Small intestine (tissue), 7 donors: ENCODE measurements at regions not wholly inside any gene's neighbourhood (a gene's known extent, or its start where the extent isn't known, plus 50 kb on each side); places are given as distances from the start of the nearest gene placed in this dataset.
"Not testable (repeated sequence)": the region's sequence is repeated elsewhere in the genome, so short reads cannot be mapped to it uniquely, and the experiment has no call there.

Experiments used
- DNase-seq, 2 donors: peaks; one replicate each; pipeline versions ENCODE4 v3.0.0 to v3.0.0-alpha.2; 2013
- FAIRE-seq: peaks from 2 replicates; lab custom pipeline; 2012; peaks lifted over from hg19 to GRCh38; lab: Jason Lieb, UNC
- H3K27ac ChIP-seq, 3 donors: one replicate each; pipeline ENCODE4 v1.5.1; 2013; ENCODE audit warnings: low read length in 2 of 3, mild to moderate bottlenecking in 2 of 3, control low read depth in 1 of 3, inconsistent platforms in 1 of 3, low read depth in 1 of 3, moderate library complexity in 1 of 3
- H3K27me3 ChIP-seq, 3 donors: one replicate each; pipeline ENCODE4 v1.6.1; 2013; ENCODE audit warnings: low read length in 3 of 3, inconsistent platforms in 1 of 3; ENCODE audit not compliant: control insufficient read depth in 3 of 3, insufficient read depth in 3 of 3
- H3K36me3 ChIP-seq, 3 donors: one replicate each; pipeline ENCODE4 v1.6.1; 2013; ENCODE audit warnings: low read length in 3 of 3, inconsistent platforms in 1 of 3, low read depth in 1 of 3, mild to moderate bottlenecking in 1 of 3, moderate library complexity in 1 of 3; ENCODE audit not compliant: control insufficient read depth in 3 of 3, insufficient read depth in 2 of 3
- H3K4me1 ChIP-seq, 3 donors: one replicate each; pipeline ENCODE4 v1.6.1; 2013; ENCODE audit warnings: low read length in 2 of 3, inconsistent platforms in 1 of 3, low read depth in 1 of 3, mild to moderate bottlenecking in 1 of 3, moderate library complexity in 1 of 3; ENCODE audit not compliant: control insufficient read depth in 3 of 3, insufficient read depth in 2 of 3
- H3K4me3 ChIP-seq, 3 donors: one replicate each; pipeline ENCODE4 v1.5.1; 2013; ENCODE audit warnings: low read length in 3 of 3, control low read depth in 1 of 3, inconsistent platforms in 1 of 3, low read depth in 1 of 3, mild to moderate bottlenecking in 1 of 3, moderate library complexity in 1 of 3
- H3K9me3 ChIP-seq, 2 donors: one replicate each; pipeline ENCODE4 v1.6.1; 2013; ENCODE audit warnings: low read depth in 1 of 2, low read length in 1 of 2; ENCODE audit not compliant: control insufficient read depth in 2 of 2, insufficient read depth in 1 of 2
- WGBS, 3 donors: extraction: QIAGEN DNeasy Blood & Tissue Kit; methylation state at CpG; one replicate each; pipeline ENCODE4 v1.1.7; 2013; 5-methylcytosine and 5-hydroxymethylcytosine counted together
- donor health status: healthy with polysubstance abuse.
- donor health status: control.
- donor health status: control.
- donor health status: Bipolar disorder and iron deficiency.
- donor health status: healthy.

DNA sequence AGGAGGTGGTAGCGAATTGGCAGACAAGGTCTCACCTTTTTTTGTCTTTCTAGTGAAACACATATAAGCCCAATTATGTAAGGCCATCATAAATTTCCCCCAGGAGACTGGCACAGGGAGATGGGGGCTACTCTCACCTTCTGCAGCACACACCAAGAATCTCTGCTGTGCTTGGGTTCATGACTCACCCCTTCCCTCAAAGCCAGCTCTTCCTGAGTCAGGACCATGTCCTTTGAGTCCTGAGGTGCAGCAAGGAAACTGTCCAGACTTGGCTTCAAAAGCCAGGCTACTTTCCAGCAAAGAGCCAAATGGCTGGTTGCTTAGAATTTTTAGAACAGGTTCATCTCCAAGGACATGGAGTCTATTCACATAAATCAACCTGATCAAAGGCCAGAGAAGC is 368.7 kb downstream of the BCL2L11 start:
- H3K36me3 ChIP-seq, FAIRE-seq: not testable (repeated sequence)
- WGBS, 3 donors = no CpG with 5 or more reads among the region's 1 CpG

DNA sequence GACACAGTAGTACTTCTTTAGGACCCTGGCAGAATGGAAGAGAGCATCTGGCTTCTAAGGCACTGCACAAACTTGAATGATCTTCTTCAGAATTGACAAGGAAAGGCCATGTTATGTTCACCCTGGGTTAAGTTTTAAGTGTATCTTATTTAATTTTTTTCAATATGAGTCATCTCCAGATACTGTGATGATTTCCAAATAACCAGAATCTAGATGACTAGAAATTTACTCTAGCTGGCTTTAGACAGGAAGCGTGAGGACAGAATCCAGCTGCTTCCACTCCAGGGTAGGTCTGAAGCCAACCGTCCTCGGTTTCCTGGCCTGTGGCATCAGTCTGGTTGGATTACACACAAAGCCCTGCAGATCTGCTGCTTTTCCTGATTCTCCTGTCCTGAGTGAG is 370.5 kb downstream of the BCL2L11 start:
- H3K27ac ChIP-seq, FAIRE-seq: not testable (repeated sequence)

More for the DNA sequence above, 368.7 kb downstream of the BCL2L11 start:
- not testable (repeated sequence) for H3K4me1 ChIP-seq, H3K4me3 ChIP-seq, H3K9me3 ChIP-seq, H3K27me3 ChIP-seq, H3K27ac ChIP-seq, DNase-seq

GRCh38 chr2:111491614-111492013 is 370.9 kb downstream of the BCL2L11 start:
- not testable (repeated sequence) for H3K36me3 ChIP-seq, H3K9me3 ChIP-seq, H3K27me3 ChIP-seq, H3K4me1 ChIP-seq, DNase-seq, H3K4me3 ChIP-seq, FAIRE-seq
- peak overlapping the region in 1 of 3 donors; percentile 34 for H3K27ac ChIP-seq
- 36 to 69% (median 64%) methylated on average over 2 to 3 of the region's 4 CpGs for WGBS, 3 donors

More for the DNA sequence above, 370.5 kb downstream of the BCL2L11 start:
- not testable (repeated sequence) for DNase-seq, H3K4me3 ChIP-seq, H3K4me1 ChIP-seq, H3K36me3 ChIP-seq, H3K9me3 ChIP-seq, H3K27me3 ChIP-seq
- no CpG with 5 or more reads among the region's 3 CpGs for WGBS, 3 donors

DNA sequence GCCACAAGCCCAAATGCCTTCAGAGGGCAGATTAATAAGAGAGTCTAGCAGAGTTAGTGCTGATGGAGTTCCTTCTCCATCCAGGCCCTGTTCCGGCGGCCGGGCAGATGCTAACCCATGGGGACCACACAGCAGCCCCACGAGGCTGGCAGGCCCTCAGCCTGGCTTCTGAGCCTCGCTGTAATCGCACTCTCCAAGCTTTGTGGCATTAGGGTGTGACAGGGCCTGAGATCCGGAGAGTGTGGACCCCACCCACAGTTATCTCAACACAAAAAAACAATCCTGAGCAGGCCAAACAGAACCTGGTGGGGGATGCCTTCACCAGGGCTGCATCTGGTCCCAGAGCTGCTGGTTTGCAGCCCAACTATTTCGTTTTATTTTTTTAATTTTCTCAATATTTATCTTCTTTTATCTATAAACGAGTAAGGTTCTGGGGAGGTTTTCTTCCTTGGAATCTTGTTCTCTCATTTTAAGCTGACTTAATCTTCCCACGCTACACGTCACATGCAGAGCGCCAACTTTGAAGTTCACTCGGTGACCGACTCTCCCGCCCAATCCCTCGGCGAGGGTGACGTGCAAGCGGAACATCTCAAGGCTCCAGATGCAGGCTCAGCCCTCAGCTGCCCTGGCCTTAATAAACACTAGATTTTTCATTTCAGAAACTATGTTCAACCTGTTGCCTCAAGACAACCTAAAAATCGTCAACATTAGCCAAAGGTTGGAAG is 372.4 kb downstream of the BCL2L11 start:
- DNase-seq, H3K4me3 ChIP-seq, H3K4me1 ChIP-seq, FAIRE-seq, H3K9me3 ChIP-seq, H3K27me3 ChIP-seq, H3K36me3 ChIP-seq: not testable (repeated sequence)
- peak overlapping the region in 1 of 3 donors; percentile 90 for H3K27ac ChIP-seq
- 39 to 47% (median 40%) methylated on average over 2 to 8 of the region's 20 CpGs for WGBS, 3 donors

DNA sequence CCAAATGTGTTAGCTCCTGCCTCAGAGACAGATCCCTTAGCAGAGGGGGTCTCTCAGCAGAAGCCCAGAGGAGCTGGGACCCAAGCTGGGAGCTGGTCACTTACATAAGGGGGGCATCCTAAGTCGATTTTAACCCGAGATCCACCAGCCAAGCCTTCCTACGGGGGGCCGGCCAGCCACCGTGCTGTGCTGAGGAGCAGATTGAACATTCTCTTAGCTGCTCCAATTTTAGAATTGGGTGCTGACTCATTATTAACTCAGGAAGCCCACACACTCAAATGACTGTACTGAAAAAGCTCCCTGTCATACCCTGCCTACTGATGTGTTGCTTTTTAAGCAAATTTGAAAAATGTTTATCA is 373.0 kb downstream of the BCL2L11 start:
- H3K27me3 ChIP-seq, H3K36me3 ChIP-seq, DNase-seq, FAIRE-seq, H3K4me3 ChIP-seq, H3K9me3 ChIP-seq, H3K4me1 ChIP-seq: not testable (repeated sequence)
- 36 to 65% (median 47%) methylated on average over 5 of the region's 5 CpGs for WGBS, 3 donors
- H3K27ac ChIP-seq = peak overlapping the region in 1 of 3 donors; percentile 90

DNA sequence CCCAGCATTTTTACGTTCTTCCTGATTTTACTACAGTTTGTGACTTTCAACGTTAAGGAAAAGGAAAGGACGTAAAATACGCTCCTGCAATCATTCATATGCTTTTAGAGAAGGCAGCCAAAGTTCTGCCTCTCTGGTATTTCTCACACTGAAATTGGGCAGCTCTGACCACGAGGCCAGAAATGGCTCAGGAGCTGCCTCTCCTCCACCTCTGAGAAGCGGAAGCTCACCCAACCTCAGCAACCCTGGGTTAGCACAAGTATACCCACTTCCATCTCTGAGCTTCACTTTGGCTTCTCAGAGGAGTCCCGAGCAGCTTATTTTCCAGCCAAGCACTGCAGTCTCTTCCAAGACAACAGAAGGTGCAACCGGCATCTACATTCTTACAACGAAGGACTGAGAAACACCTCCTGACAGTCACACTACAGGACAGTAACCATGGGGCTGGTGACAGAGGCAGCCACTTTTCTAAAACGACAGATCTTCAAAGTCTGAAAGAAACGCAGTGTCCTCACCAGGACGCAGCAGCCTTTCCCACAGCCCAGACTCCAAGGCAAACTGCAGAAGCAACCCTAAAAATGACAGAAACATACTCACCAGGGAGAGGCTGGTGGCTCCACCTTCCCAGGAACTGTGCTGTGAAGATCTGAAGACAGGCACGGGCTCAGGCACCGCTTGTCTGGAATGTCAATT is 373.7 kb downstream of the BCL2L11 start:
- not testable (repeated sequence) for H3K27me3 ChIP-seq, FAIRE-seq, H3K9me3 ChIP-seq, H3K4me1 ChIP-seq, DNase-seq, H3K36me3 ChIP-seq
- peak overlapping the region in 1 of 3 donors; percentile 72 for H3K27ac ChIP-seq
- 26 to 57% (median 36%) methylated on average over 6 to 9 of the region's 14 CpGs for WGBS, 3 donors
- H3K4me3 ChIP-seq = peak overlapping the region in 1 of 3 donors; percentile 5

GRCh38 chr2:111494981-111495315 is 374.2 kb downstream of the BCL2L11 start:
- peak overlapping the region in 1 of 3 donors; percentile 72 for H3K27ac ChIP-seq
- WGBS, 3 donors = 0% methylated on average over 1 to 4 of the region's 7 CpGs
- not testable (repeated sequence) for H3K9me3 ChIP-seq, FAIRE-seq, H3K27me3 ChIP-seq, H3K4me3 ChIP-seq, H3K36me3 ChIP-seq, DNase-seq, H3K4me1 ChIP-seq

GRCh38 chr2:111495636-111496035 is 374.9 kb downstream of the BCL2L11 start:
- not testable (repeated sequence) for H3K9me3 ChIP-seq, H3K4me3 ChIP-seq, DNase-seq, H3K4me1 ChIP-seq, H3K27me3 ChIP-seq, H3K36me3 ChIP-seq, FAIRE-seq
- peak overlapping the region in 2 of 3 donors; percentile 41 to 75 for H3K27ac ChIP-seq
- 48 to 83% (median 64%) methylated on average over 2 of the region's 2 CpGs for WGBS, 3 donors
